NCI-H1105 (cell line): ENCODE measurements at regions not wholly inside any gene's neighbourhood (a gene's known extent, or its start where the extent isn't known, plus 50 kb on each side); places are given as distances from the start of the nearest gene placed in this dataset.

Source experiments
- DNase-seq: peaks from one replicate; lab custom pipeline; 2025; lab: John Stamatoyannopoulos, UW

GRCh38 chr15:66832664-66833063 is 130.6 kb downstream of the SMAD6 start:
- no peak for DNase-seq

GRCh38 chr15:66833371-66833770 is 131.3 kb downstream of the SMAD6 start:
- no peak for DNase-seq

GRCh38 chr15:66833803-66834202 is 131.8 kb downstream of the SMAD6 start:
- no peak for DNase-seq

GRCh38 chr15:66834881-66835878 is 133.1 kb downstream of the SMAD6 start:
- no peak for DNase-seq

GRCh38 chr15:66836231-66837030 is 134.4 kb downstream of the SMAD6 start:
- no peak for DNase-seq

- no peak for DNase-seq
These were observed 136.2 kb downstream of the SMAD6 start for GRCh38 chr15:66838202-66838601.

GRCh38 chr15:66838671-66839239 is 136.7 kb downstream of the SMAD6 start:
- DNase-seq: no peak

- no peak for DNase-seq
These were observed 137.6 kb downstream of the SMAD6 start for GRCh38 chr15:66839506-66840112.

- DNase-seq: no peak
These were observed 138.8 kb downstream of the SMAD6 start for GRCh38 chr15:66840615-66841390.

- peak; percentile 22 for DNase-seq
These were observed 140.1 kb downstream of the SMAD6 start for GRCh38 chr15:66841953-66842681.

- peak; percentile 39 for DNase-seq
These were observed 140.8 kb downstream of the SMAD6 start for GRCh38 chr15:66842710-66843441.

- no peak for DNase-seq
These were observed 141.5 kb downstream of the SMAD6 start for GRCh38 chr15:66843581-66843980.

GRCh38 chr15:66844041-66844746 is 142.2 kb downstream of the SMAD6 start:
- DNase-seq: no peak

- DNase-seq: no peak
These were observed 142.7 kb downstream of the SMAD6 start for GRCh38 chr15:66844747-66845145.

- DNase-seq: no peak
These were observed 143.3 kb downstream of the SMAD6 start for GRCh38 chr15:66845266-66845785.

GRCh38 chr15:66846031-66846430 is 144.0 kb downstream of the SMAD6 start:
- no peak for DNase-seq

GRCh38 chr15:66846811-66847210 is 144.8 kb downstream of the SMAD6 start:
- no peak for DNase-seq

- no peak for DNase-seq
These were observed 145.5 kb downstream of the SMAD6 start for GRCh38 chr15:66847565-66847991.

GRCh38 chr15:66848116-66848515 is 146.1 kb downstream of the SMAD6 start:
- no peak for DNase-seq
